A673 (cell line): ENCODE measurements at regions not wholly inside any gene's neighbourhood (a gene's known extent, or its start where the extent isn't known, plus 50 kb on each side); places are given as distances from the start of the nearest gene placed in this dataset.
A peak's percentile ranks its signal among the peaks of the same experiment; 100 is the strongest.

Experiments used
- BruUV-seq: library from RNA; stranded (reverse); fragments of 400-500 nt; replicated peaks from 2 replicates; lab custom pipeline; 2021; lab: Mats Ljungman, UMichigan
- CTCF ChIA-PET: fragments of 300-600 bp; sonication (Branson Sonifier 250); formaldehyde crosslinking; loops from one replicate; lab custom pipeline; 2022; ENCODE audit warnings: antibody characterized with exemption; lab: Charles Lee
- POLR2A ChIA-PET: fragments of 300-600 bp; sonication (Branson Sonifier 250); formaldehyde crosslinking; loops from one replicate; lab custom pipeline; 2022; ENCODE audit warnings: antibody characterized with exemption; ENCODE audit not compliant: low non-redundant PET; lab: Charles Lee
- DNase-seq: peaks from one replicate; pipeline ENCODE4 v3.0.0-alpha.2; 2015; ENCODE audit warnings: low spot score
- H3K27ac ChIP-seq: fragments of 200-600 bp; sonication (generic); 2 replicates; pipeline ENCODE4 v1.5.1; 2016; ENCODE audit warnings: mixed run types, low read depth, mild to moderate bottlenecking, mixed read lengths, antibody characterized with exemption, low read length; ENCODE audit not compliant: poor library complexity, severe bottlenecking
- H3K27me3 ChIP-seq: fragments of 200-600 bp; sonication (generic); replicated peaks from 2 replicates; pipeline ENCODE4 v1.6.1; 2017; ENCODE audit warnings: mixed run types, low read depth, mild to moderate bottlenecking, mixed read lengths, antibody characterized with exemption, low read length; ENCODE audit not compliant: insufficient read depth, poor library complexity
- H3K36me3 ChIP-seq: fragments of 200-600 bp; sonication (generic); 2 replicates; pipeline ENCODE4 v1.6.1; 2016; ENCODE audit warnings: mixed run types, mild to moderate bottlenecking, mixed read lengths, antibody characterized with exemption, low read length; ENCODE audit not compliant: insufficient read depth, poor library complexity, severe bottlenecking
- H3K4me1 ChIP-seq: fragments of 200-600 bp; sonication (generic); 2 replicates; pipeline ENCODE4 v1.6.1; 2017; ENCODE audit warnings: mixed run types, mild to moderate bottlenecking, mixed read lengths, antibody characterized with exemption, low read length; ENCODE audit not compliant: insufficient read depth, poor library complexity, severe bottlenecking
- H3K4me3 ChIP-seq: fragments of 200-600 bp; sonication (generic); 2 replicates; pipeline ENCODE4 v1.5.1; 2016; ENCODE audit warnings: low read depth, mixed run types, mild to moderate bottlenecking, mixed read lengths, low read length; ENCODE audit not compliant: poor library complexity, severe bottlenecking
- H3K9me3 ChIP-seq: fragments of 200-600 bp; sonication (generic); 2 replicates; pipeline ENCODE4 v1.6.1; 2016; ENCODE audit warnings: mixed run types, low read depth, mild to moderate bottlenecking, mixed read lengths, antibody characterized with exemption, low read length; ENCODE audit not compliant: poor library complexity, severe bottlenecking
- EZH2 ChIP-seq: fragments of 200-600 bp; sonication (generic); IDR thresholded peaks from 2 replicates; pipeline ENCODE4 v1.6.1; 2017; ENCODE audit warnings: borderline replicate concordance, low read depth, mild to moderate bottlenecking, mixed read lengths, antibody characterized with exemption, low read length; ENCODE audit not compliant: poor library complexity, severe bottlenecking
- intact Hi-C: fragments of 100-400 bp; cut with micrococcal nuclease; formaldehyde crosslinking; loops from one replicate; pipeline ENCODE4 v1.10.0; 2022; ENCODE audit not compliant: unreplicated experiment
- TF ChIP-seq, protein P1 (sequence below): fragments of 300-800, 200-600 bp; sonication (generic); conservative IDR thresholded peaks from 2 replicates; pipeline ENCODE4 v1.5.1; 2017; ENCODE audit warnings: low read depth, mild to moderate bottlenecking, antibody characterized with exemption, low read length, moderate library complexity, mixed read lengths

DNA sequence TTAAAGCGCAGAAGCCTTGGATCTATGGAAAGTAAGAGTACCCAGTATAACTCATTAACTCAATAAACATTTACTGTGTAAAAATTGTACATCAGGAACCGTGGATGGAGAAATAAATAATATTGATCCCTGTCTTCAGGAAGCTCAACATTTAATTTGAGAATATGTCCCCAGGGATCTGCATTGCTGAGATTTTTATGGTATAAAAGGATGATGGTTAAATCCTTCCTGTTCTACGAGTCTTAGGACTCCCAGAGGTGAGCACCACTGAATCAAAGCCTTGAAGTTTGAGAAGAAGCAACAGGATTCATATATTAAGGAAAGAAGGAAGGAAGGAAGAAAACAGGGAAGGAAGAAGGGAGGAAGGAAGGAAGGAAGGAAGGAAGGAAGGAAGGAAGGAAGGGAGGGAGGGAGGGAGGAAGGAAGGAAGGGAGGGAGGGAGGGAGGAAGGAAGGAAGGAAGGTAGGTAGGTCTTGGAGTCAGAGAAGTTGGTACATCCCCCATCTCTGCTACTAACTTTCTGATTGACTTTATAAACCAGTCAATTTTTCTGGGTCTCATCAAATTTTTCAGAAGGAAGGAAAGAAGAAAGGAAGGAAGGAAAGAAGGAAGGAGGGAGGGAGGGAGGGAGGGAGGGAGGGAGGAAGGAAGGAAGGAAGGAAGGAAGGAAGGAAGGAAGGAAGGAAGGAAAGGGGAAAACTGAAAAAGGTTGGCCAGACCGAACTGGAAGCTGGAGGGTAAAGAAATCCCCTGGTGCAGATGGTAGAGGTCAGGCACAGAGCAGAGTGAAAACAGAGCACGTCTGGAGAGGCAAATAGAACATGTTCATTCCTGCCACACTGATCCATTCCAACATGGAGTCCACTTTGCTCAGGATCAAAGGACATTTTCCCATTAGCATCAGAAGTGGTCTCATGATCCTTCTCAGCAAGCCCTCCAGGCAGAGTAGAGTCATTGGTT, 422.2 kb upstream of the CDH11 start:
- Histone ChIP-seq H3K4me1 (peaks cover 74% of the 10 kb centered on the region), H3K4me3 (no peak overlapping the region), H3K36me3 (no peaks in the 10 kb centered on the region), H3K9me3 (no peaks in the 10 kb centered on the region), H3K27me3 (no peaks in the 10 kb centered on the region), H3K27ac (peak overlapping the region; percentile 98)
- peak; percentile 93 for DNase-seq
- ChIA-PET POLR2A (interaction anchor here (0.6 to 0.8 kb wide), 4 partner anchors 112 to 730 kb away, joined by 3 to 7 read pairs (median 4); no protein-coding TSS in a partner anchor), CTCF (interaction anchor here (0.6 to 1.0 kb wide), 4 partner anchors 158 to 881 kb away, joined by 3 to 7 read pairs (median 4); no protein-coding TSS in a partner anchor)
- BruUV-seq = no TSS peak
- intact Hi-C loops = loop anchor here (2.0 to 10.0 kb wide), 4 partner anchors 398 to 551 kb away; no protein-coding TSS in a partner anchor
- TF ChIP-seq, protein P1, sequence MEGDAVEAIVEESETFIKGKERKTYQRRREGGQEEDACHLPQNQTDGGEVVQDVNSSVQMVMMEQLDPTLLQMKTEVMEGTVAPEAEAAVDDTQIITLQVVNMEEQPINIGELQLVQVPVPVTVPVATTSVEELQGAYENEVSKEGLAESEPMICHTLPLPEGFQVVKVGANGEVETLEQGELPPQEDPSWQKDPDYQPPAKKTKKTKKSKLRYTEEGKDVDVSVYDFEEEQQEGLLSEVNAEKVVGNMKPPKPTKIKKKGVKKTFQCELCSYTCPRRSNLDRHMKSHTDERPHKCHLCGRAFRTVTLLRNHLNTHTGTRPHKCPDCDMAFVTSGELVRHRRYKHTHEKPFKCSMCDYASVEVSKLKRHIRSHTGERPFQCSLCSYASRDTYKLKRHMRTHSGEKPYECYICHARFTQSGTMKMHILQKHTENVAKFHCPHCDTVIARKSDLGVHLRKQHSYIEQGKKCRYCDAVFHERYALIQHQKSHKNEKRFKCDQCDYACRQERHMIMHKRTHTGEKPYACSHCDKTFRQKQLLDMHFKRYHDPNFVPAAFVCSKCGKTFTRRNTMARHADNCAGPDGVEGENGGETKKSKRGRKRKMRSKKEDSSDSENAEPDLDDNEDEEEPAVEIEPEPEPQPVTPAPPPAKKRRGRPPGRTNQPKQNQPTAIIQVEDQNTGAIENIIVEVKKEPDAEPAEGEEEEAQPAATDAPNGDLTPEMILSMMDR = no peak
- TF ChIP-seq EZH2 = no peak

DNA sequence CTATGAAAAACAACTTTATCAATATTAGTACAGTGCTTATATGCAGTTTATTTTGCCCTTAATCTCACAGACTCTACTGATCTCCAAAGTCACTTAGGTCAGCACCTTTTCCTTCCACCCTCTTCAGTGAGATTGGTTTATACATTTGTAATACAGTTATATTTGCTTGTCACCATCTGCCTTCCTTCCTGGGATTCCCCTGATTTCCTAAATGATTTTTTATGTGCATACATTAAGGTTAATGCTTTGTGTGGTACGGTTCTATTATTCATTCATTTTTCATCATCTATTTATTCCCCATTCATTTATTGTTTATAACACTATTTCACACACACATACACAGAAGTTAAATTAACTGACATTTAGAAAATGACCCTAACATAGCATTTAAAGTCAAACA, 419.8 kb upstream of the CDH11 start:
- POLR2A ChIA-PET = no interaction called here
- Histone ChIP-seq H3K4me1 (peaks cover 50% of the 10 kb centered on the region), H3K27me3 (no peaks in the 10 kb centered on the region), H3K27ac (peak overlapping the region; percentile 96), H3K36me3 (no peaks in the 10 kb centered on the region), H3K9me3 (no peaks in the 10 kb centered on the region), H3K4me3 (no peak overlapping the region)
- no peak for TF ChIP-seq EZH2
- TF ChIP-seq, protein P1 = no peak
- BruUV-seq = no TSS peak
- peak; percentile 24 for DNase-seq
- CTCF ChIA-PET = no interaction called here
- intact Hi-C loops = loop anchor here (2.0 to 10.0 kb wide), 3 partner anchors 401 to 483 kb away; no protein-coding TSS in a partner anchor

DNA sequence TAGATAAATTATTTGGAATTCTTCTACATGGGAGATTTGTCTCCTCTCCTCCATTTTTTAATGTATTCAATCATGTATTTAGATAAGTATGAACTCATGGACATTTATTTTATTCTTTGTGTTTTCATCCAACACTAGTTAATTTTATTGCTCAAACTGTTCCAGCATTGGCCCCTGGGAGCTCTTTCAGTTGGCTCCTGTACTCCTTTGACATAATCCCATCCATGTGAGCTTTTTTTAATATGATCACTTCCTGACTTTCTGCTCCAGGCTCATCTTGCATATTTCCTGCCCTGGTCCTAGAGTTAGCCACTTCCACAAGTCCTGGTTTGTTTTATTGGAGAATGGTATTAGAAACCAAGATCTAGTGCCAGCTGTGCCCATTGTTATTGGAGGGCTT, 419.0 kb upstream of the CDH11 start:
- Histone ChIP-seq H3K9me3 (no peaks in the 10 kb centered on the region), H3K4me1 (peaks cover 46% of the 10 kb centered on the region), H3K4me3 (no peak overlapping the region), H3K27me3 (no peaks in the 10 kb centered on the region), H3K27ac (peak overlapping the region; percentile 96), H3K36me3 (no peaks in the 10 kb centered on the region)
- CTCF ChIA-PET = no interaction called here
- peak; percentile 10 for DNase-seq
- BruUV-seq = no TSS peak
- intact Hi-C loops = loop anchor here (5.0 to 10.0 kb wide), 2 partner anchors 401 to 484 kb away; no protein-coding TSS in a partner anchor
- no peak for TF ChIP-seq EZH2
- TF ChIP-seq, protein P1 = no peak
- POLR2A ChIA-PET = interaction anchor here (0.6 kb wide), 1 partner anchor 242 kb away, joined by 5 read pairs; no protein-coding TSS in a partner anchor
